GM10266 (cell line): ENCODE measurements at regions not wholly inside any gene's neighbourhood (a gene's known extent, or its start where the extent isn't known, plus 50 kb on each side); places are given as distances from the start of the nearest gene placed in this dataset.

ENCODE experiments used
- DNase-seq: peaks from one replicate; pipeline ENCODE4 v3.0.0; 2012; ENCODE audit errors: extremely low spot score
- TF ChIP-seq, protein P1 (sequence below): IDR thresholded peaks from 2 replicates; pipeline ENCODE4 v1.5.1; 2012; ENCODE audit warnings: mild to moderate bottlenecking, low read depth; ENCODE audit not compliant: control insufficient read depth, insufficient read depth; ENCODE audit errors: missing control alignments

DNA sequence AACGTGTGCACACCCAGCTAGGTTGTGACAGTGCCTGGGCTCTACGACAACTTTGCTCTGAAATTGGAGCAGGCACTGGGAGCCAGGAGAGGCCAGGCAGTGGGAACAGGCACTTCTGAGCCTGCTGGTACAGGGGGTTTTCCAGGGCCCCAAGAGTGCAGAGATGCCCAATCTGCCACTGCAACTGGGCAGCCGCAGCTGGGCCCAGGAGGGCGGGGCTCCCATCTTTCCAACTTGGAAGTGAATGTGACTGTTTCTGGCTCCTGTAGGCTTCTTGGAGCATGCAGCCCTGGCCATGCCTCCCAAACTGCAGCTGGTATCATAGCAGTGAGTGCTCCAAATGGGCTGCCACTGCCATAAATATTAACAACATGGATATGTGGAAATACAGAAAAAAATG, 465.1 kb upstream of the PABPC4L start:
- TF ChIP-seq, protein P1, sequence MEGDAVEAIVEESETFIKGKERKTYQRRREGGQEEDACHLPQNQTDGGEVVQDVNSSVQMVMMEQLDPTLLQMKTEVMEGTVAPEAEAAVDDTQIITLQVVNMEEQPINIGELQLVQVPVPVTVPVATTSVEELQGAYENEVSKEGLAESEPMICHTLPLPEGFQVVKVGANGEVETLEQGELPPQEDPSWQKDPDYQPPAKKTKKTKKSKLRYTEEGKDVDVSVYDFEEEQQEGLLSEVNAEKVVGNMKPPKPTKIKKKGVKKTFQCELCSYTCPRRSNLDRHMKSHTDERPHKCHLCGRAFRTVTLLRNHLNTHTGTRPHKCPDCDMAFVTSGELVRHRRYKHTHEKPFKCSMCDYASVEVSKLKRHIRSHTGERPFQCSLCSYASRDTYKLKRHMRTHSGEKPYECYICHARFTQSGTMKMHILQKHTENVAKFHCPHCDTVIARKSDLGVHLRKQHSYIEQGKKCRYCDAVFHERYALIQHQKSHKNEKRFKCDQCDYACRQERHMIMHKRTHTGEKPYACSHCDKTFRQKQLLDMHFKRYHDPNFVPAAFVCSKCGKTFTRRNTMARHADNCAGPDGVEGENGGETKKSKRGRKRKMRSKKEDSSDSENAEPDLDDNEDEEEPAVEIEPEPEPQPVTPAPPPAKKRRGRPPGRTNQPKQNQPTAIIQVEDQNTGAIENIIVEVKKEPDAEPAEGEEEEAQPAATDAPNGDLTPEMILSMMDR, result no peak
- no peak for DNase-seq

DNA sequence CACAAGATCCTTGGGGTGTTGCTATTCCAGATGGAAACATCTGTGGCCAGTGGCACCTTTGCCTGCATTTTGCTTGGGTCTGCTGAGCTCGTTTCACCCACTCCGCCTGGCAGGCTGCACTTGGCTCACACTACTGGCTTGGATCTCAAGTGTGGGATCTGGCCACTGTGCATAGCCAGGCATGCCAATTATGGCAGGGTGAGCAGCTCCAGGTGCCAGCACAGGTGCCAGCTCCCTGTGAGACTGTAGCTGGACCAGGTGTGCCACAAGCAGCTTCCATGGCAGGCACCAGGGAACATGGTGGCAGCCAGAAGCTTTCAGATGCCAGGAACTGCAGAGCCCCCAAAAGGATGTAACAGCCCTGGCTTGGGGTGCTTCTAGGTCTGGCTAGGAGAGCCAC, 463.8 kb upstream of the PABPC4L start:
- no peak for DNase-seq
- TF ChIP-seq, protein P1, result no peak

DNA sequence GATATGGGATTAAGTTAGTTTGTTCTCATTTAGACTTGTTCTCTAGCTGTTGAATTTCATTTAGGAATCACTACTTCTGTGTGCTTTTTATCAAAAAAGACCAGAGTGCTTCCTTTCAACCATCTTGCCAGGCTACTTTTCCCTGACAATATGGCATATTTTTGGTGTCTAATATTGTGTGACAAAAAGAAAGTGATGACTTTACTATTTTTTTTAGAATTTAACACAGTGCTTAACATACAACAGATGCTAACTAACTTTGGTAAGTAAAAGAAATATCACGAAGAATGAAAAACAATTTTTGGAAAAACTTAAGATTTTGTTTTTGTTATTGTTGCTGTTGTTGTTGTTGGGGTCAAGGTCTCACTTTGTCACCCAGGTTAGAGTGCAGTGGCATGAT, 462.2 kb upstream of the PABPC4L start:
- TF ChIP-seq, protein P1, result no peak
- no peak for DNase-seq

DNA sequence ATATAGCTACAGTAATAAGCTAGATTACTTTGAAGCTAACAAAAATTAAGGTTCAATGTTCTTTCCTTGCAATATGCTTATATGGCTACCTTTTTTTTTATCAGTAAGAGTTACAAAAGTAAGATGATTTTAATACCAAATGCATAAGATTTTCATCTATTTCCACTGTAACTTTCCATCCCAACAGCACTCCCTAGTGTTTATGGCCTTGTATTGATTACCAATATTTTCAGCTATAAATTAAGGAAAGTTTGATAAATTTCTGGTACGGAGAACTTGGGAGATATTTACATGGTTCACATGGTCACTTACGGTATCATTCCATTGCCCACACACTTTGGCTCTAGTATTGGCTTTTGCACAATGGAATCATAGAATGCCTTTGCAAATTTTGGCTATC, 448.9 kb upstream of the PABPC4L start:
- TF ChIP-seq, protein P1, result no peak
- no peak for DNase-seq

DNA sequence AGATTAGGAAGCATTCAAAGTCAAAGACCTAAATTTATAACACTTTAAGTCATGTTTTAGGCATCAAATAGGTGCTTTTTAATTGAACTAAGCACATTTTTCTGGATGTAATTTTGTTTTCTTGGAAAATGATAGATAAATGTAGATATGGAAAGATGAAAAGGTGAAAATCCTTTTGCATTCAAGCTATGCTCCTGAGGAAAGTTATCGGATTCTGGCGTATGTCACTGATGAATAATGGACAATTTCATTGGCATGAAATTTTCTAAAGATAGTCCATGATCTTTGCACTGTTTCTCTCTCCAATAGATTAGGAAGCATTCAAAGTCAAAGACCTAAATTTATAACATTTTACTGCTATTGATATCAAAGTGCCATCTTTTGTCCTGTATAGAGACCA, 444.2 kb upstream of the PABPC4L start:
- TF ChIP-seq, protein P1, result no peak
- no peak for DNase-seq

DNA sequence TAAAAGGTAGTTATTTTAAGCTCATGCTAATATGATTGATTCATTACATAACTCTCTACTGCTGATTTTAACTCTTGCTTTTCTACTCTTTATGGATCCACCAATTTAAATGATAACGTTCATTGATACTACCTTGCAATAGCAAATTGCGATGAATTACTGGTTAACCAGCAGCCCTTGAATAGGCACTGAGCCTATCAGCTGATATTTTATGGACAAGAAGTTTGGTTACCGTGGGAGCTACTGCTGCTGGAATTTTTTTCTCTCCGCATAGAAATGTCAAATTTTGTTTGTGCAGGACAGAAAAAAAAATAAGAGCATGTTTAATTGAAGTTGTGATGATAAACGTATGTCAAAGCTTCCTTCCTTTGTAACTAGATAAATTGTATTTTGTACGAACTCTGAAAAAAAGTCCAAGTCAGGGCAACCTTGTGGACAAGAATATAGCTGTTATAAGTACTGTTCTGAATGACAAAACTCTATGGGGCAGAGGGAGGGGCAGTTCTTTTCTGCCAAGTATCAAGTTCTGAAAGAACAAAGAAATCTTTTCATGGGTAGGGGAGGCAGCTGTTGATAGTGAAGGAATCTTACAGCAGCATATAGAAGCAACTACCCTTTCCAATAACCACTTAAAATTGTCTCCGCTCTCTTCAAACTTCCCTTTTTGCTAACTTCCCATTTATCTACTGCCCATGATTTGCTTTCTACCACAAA, 434.9 kb upstream of the PABPC4L start:
- no peak for DNase-seq
- TF ChIP-seq, protein P1, result no peak

DNA sequence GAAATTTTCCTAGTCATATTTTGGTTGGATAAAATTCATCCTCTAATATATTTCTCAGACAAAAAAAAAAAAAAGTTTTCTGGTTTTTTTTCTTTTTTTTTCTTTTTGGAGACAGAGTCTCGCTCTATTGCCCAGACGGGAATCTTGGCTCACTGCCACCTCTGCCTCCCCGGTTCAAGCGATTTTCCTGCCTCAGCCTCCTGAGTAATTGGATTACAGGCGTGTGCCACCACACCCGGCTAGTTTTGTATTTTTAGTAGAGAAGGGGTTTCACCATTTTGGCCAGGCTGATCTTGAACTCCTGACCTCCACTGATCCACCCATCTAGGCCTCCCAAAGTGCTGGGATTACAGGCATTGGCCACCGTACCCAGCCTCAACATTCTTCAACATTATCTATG, 432.7 kb upstream of the PABPC4L start:
- no peak for DNase-seq
- TF ChIP-seq, protein P1, result no peak
